ENCODE measurements at regions not wholly inside any gene's neighbourhood (a gene's known extent, or its start where the extent isn't known, plus 50 kb on each side); places are given as distances from the start of the nearest gene placed in this dataset.

- no peak for ATAC-seq
- DNase-seq: no peak
- intact Hi-C loops (cut with DNase I): no loop called here
These were observed 143.2 kb upstream of the EPHA7 start for GRCh38 chr6:93562582-93562981.

- intact Hi-C loops (cut with DNase I): no loop called here
- no peak for DNase-seq
- ATAC-seq: no peak
These were observed 135.9 kb upstream of the EPHA7 start for GRCh38 chr6:93555292-93555691.

GRCh38 chr6:93554018-93554417 lies 134.7 kb upstream of the EPHA7 start:
- intact Hi-C loops (cut with DNase I): no loop called here
- ATAC-seq: no peak
- no peak for DNase-seq

GRCh38 chr6:93550551-93551276 lies 131.4 kb upstream of the EPHA7 start:
- ATAC-seq (no peak), DNase-seq (no peak)
- intact Hi-C loops (cut with DNase I): no loop called here

GRCh38 chr6:93549868-93550267 lies 130.5 kb upstream of the EPHA7 start:
- DNase-seq: no peak
- intact Hi-C loops (cut with DNase I): no loop called here
- ATAC-seq: no peak

GRCh38 chr6:93524671-93525451 lies 105.5 kb upstream of the EPHA7 start:
- no peak for DNase-seq
- intact Hi-C loops (cut with DNase I): no loop called here
- ATAC-seq: no peak

GRCh38 chr6:93523365-93523764 lies 104.0 kb upstream of the EPHA7 start:
- no peak for ATAC-seq
- intact Hi-C loops (cut with DNase I): no loop called here
- DNase-seq: no peak

- DNase-seq (no peak), ATAC-seq (no peak)
These were observed 97.1 kb upstream of the EPHA7 start for GRCh38 chr6:93516441-93516840.

GRCh38 chr6:93515736-93516135 lies 96.4 kb upstream of the EPHA7 start:
- intact Hi-C loops (cut with DNase I): no loop called here
- ATAC-seq (no peak), DNase-seq (no peak)

More at GRCh38 chr6:93516441-93516840, 97.1 kb upstream of the EPHA7 start:
- intact Hi-C loops (cut with DNase I): no loop called here

GRCh38 chr6:93498713-93499112 lies 79.4 kb upstream of the EPHA7 start:
- ATAC-seq: no peak
- no peak for DNase-seq
- intact Hi-C loops (cut with DNase I): no loop called here

- no peak for ATAC-seq
- intact Hi-C loops (cut with DNase I): no loop called here
- no peak for DNase-seq
These were observed 77.2 kb upstream of the EPHA7 start for GRCh38 chr6:93496548-93496947.

- intact Hi-C loops (cut with DNase I): no loop called here
- DNase-seq (no peak), ATAC-seq (no peak)
These were observed 74.7 kb upstream of the EPHA7 start for GRCh38 chr6:93494057-93494456.

GRCh38 chr6:93474733-93475179 lies 55.4 kb upstream of the EPHA7 start:
- DNase-seq: no peak
- intact Hi-C loops (cut with DNase I): no loop called here

GRCh38 chr6:93471281-93471680 lies 51.9 kb upstream of the EPHA7 start:
- intact Hi-C loops (cut with DNase I): no loop called here
- DNase-seq (no peak), ATAC-seq (no peak)

More at GRCh38 chr6:93474733-93475179, 55.4 kb upstream of the EPHA7 start:
- ATAC-seq: no peak

Data from left cardiac atrium (tissue), 4 donors.